HUES64 (cell line): ENCODE measurements at regions not wholly inside any gene's neighbourhood (a gene's known extent, or its start where the extent isn't known, plus 50 kb on each side); places are given as distances from the start of the nearest gene placed in this dataset.
A peak's percentile ranks its signal among the peaks of the same experiment; 100 is the strongest.

Experiments
- H3K27ac ChIP-seq: 2 replicates; pipeline ENCODE4 v1.7.0; 2013; ENCODE audit warnings: low read depth, low read length, inconsistent platforms
- H3K27me3 ChIP-seq: 2 replicates; pipeline ENCODE4 v1.6.1; 2013; ENCODE audit warnings: mild to moderate bottlenecking, low read length; ENCODE audit not compliant: insufficient read depth
- H3K36me3 ChIP-seq: 2 replicates; pipeline ENCODE4 v1.6.1; 2013; ENCODE audit warnings: mild to moderate bottlenecking, low read length; ENCODE audit not compliant: insufficient read depth
- H3K4me1 ChIP-seq: 2 replicates; pipeline ENCODE4 v1.6.1; 2013; ENCODE audit warnings: mild to moderate bottlenecking, low read length, moderate library complexity; ENCODE audit not compliant: insufficient read depth
- H3K4me3 ChIP-seq: 2 replicates; pipeline ENCODE4 v1.5.1; 2013; ENCODE audit warnings: mild to moderate bottlenecking, low read length, moderate library complexity
- H3K9ac ChIP-seq: 2 replicates; pipeline ENCODE4 v1.6.1; 2013; ENCODE audit warnings: mild to moderate bottlenecking, low read depth, low read length
- H3K9me3 ChIP-seq: 2 replicates; pipeline ENCODE4 v1.6.1; 2013; ENCODE audit warnings: low read depth, low read length; ENCODE audit not compliant: insufficient read depth
- WGBS: fragments of 150-250, 120-280 bp; methylation state at CpG from one replicate; pipeline ENCODE4 v1.1.7; 2013; ENCODE audit warnings: missing lambda C conversion rate; 5-methylcytosine and 5-hydroxymethylcytosine counted together

DNA sequence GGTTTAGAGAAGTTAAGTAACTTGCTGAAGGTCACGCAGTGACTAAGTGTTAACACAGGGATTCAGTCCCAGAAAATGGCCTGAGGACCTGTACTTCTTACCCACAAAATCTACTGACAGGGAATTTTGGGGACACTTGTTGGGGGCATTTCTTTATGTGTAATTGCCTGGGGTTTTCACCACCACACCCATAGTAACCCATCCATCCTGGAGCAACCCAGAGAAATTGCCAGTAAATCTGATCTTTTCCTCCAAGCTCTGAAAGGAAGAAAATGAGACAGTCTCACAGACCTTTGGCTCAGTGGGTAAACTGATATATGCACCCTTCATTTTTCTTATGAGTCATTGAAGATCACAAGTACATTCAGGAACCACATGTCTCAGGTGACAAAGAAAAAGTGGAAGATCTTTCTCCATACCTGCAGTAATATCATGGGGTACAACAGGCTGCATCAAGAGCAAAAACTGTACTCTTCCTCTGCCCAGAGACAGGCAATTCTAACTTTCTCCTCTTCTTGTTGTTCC lies 81.0 kb downstream of the NOG start:
- Histone ChIP-seq H3K4me3 (no peak overlapping the region), H3K4me1 (peaks cover 3% of the 10 kb centered on the region; the same call in 1 of the 2 replicates), H3K36me3 (no peaks in the 10 kb centered on the region), H3K27me3 (peaks cover 38% of the 10 kb centered on the region), H3K27ac (no peak overlapping the region), H3K9ac (no peak overlapping the region), H3K9me3 (no peaks in the 10 kb centered on the region)
- 92% methylated on average over 1 of the region's 1 CpG for WGBS

DNA sequence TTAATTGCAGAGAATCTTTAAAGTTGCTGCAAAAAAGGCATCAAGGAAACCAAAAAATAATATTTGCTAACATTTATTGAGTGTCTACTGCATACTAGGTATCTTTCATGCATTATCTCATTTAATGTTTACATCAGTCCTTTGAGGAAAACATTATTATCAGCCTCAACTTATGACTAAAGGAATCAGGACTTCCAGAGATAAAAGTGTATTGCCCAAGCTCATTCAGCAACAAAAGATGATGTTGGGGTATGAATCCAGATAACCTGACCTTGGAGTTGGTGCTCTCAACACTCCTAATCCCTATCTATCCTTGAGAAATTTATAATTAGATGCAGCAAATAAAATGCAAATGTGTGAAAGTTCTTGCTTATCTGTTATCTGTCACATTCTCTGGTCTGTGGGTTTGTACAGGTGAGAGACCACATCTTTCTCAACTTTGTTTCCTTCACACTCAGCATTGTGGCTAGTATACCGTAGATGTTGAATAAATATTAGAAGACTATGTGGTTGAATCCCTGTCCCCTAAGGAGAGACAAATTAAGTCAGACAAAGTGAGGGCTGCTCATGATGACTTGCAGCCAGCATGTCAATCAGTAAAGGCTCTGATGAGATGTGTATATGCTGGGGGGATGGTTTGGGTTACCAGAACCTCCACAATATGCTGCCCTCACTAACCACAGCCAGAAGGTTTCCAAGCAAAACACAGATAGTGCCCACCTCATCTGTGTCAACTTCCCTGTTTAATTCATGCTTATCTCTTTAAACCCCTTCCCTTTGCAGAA lies 82.6 kb downstream of the NOG start:
- no peak overlapping the region for H3K9ac ChIP-seq
- no peak overlapping the region for H3K27ac ChIP-seq
- no peaks in the 10 kb centered on the region for H3K9me3 ChIP-seq
- peaks cover 3% of the 10 kb centered on the region; the same call in 1 of the 2 replicates for H3K4me1 ChIP-seq
- H3K27me3 ChIP-seq: peaks cover 43% of the 10 kb centered on the region
- H3K36me3 ChIP-seq: no peaks in the 10 kb centered on the region
- no peak overlapping the region for H3K4me3 ChIP-seq
- WGBS: 88% methylated on average over 1 of the region's 1 CpG

DNA sequence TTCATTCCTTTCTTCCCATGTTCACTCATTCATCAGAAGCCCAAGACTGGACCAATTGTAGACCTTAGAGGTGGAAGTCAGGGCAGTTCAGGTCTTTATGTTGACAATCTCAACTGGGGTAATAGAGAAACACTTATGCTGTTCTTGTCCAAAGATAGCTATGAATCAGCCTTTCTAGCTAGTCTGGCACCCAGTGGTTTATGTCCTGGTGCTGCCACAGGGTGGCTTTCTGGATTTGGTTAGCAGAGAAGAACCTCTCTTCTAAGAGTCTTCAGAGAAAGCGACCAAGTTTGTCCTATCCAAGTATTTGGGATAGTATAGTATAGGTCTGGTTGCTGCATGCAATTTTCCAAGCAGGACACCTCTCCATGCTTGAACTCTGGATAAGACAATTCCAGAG lies 83.3 kb downstream of the NOG start:
- H3K9me3 ChIP-seq: no peaks in the 10 kb centered on the region
- no peak overlapping the region for H3K4me3 ChIP-seq
- peaks cover 43% of the 10 kb centered on the region for H3K27me3 ChIP-seq
- 92% methylated on average over 1 of the region's 1 CpG for WGBS
- peaks cover 3% of the 10 kb centered on the region; the same call in 1 of the 2 replicates for H3K4me1 ChIP-seq
- H3K9ac ChIP-seq: no peak overlapping the region
- H3K36me3 ChIP-seq: no peaks in the 10 kb centered on the region
- H3K27ac ChIP-seq: no peak overlapping the region

DNA sequence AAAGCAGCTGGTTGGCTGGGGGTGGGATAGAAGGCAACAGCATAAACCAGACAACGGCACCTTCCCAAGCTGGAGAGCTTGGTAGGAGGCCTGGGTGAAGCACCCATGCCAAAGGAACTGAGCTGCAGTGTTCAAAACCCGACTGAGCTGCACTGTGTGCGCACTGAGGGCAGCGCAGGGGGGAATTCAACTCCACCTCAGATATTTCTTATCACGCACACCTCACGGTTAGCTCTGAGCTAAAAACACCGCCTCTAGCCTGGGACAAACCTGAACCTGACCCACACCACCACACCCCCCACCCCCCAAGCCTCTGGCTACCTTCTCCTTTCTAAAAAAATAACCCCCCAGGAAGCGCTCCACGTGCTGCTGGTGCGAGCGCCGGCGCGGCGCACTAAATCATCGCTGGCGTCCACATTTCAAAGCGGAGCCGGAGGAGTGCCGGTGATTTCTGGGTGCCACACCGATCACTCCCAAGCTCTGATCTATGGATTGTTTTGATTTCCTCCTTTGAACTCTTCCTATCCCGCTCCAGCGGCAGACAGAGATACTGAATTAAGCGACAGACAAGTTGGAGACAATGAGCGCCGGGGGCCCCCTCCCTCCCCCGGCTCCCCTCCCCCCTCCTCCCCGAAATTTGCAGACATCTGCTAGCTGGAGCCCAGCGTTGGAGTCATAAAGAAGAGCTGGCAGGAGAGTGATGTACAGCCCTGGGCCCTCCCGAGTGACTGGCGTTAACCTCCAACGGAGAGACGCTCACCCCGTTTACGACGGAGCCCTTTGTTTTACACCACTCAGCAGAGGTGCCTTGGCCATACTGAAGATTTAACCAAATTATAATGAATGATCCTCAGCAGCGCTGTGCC lies 85.0 kb downstream of the NOG start:
- H3K9ac ChIP-seq: no peak overlapping the region
- H3K27ac ChIP-seq: no peak overlapping the region
- H3K36me3 ChIP-seq: no peaks in the 10 kb centered on the region
- peak overlapping the region; percentile 44 for H3K4me3 ChIP-seq
- H3K4me1 ChIP-seq: peaks cover 3% of the 10 kb centered on the region; the same call in 1 of the 2 replicates
- peaks cover 43% of the 10 kb centered on the region for H3K27me3 ChIP-seq
- 84% methylated on average over 36 of the region's 37 CpGs for WGBS
- H3K9me3 ChIP-seq: no peaks in the 10 kb centered on the region

DNA sequence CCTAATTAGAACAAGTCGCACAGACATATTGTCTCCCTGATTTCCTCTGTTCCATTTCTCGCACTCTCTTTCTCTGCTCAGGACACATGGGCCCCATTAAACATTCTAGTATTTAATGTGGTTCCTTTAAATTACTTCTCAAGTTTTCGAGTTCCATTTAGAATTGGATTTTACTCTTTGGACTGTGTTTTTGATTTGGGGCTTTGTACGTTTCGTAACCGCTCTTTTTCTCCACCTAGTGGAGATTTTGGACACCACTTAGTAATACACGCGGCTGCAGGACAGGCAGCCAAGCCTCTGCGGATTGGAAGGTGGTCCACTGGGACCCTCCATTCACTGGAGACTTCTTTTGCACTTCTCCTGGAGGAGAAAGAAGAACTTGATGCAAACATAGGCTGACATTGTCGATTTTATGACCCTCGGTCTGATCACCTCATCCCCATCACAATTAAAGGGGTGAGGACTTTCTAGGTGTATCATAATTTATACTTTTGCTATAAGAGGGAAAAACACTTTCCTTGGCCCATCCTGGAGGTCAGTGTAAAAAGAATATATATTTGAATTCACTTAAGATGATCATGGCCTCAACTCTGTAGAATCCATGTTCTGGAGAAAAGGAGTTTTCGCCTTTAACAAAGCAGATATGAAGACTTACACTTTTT lies 85.7 kb downstream of the NOG start:
- H3K9me3 ChIP-seq: no peaks in the 10 kb centered on the region
- peaks cover 43% of the 10 kb centered on the region for H3K27me3 ChIP-seq
- H3K36me3 ChIP-seq: no peaks in the 10 kb centered on the region
- H3K27ac ChIP-seq: no peak overlapping the region
- WGBS: 53% methylated on average over 10 of the region's 12 CpGs
- peaks cover 3% of the 10 kb centered on the region; the same call in 1 of the 2 replicates for H3K4me1 ChIP-seq
- no peak overlapping the region for H3K9ac ChIP-seq
- peak overlapping the region; percentile 44 for H3K4me3 ChIP-seq

DNA sequence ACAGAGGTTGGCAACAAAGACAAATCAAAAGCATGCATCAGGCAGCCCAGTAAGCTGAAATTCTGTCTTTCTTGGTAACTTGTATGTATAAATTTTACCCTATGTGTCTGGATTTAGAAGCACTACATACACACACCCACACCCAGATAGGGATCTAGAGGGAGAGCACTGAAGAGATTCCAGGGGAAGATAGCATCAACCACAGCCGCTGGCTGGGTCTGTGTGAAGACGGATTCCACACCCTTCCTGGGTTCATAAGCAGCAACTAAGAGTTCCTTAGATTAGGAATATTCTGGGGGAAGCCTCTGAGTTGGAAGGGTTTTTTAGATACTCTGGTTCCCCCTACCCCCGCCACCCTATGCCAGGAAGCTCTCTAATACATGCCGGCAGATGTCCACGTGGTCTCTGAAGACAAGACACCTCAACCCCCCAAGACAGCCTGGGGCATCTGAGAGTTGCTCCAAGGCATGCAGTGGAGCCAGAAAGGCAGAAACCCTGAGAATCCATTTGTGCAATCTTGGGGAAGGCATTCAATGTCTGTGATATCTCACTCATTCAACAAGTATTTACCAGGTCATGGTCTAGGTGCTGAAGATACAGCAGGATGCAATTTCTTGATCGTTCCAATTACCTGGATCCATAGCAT lies 86.4 kb downstream of the NOG start:
- peaks cover 43% of the 10 kb centered on the region for H3K27me3 ChIP-seq
- H3K36me3 ChIP-seq: no peaks in the 10 kb centered on the region
- no peak overlapping the region for H3K27ac ChIP-seq
- H3K9ac ChIP-seq: no peak overlapping the region
- H3K4me3 ChIP-seq: no peak overlapping the region
- peaks cover 3% of the 10 kb centered on the region; the same call in 1 of the 2 replicates for H3K4me1 ChIP-seq
- H3K9me3 ChIP-seq: no peaks in the 10 kb centered on the region
- WGBS: 94% methylated on average over 6 of the region's 6 CpGs

DNA sequence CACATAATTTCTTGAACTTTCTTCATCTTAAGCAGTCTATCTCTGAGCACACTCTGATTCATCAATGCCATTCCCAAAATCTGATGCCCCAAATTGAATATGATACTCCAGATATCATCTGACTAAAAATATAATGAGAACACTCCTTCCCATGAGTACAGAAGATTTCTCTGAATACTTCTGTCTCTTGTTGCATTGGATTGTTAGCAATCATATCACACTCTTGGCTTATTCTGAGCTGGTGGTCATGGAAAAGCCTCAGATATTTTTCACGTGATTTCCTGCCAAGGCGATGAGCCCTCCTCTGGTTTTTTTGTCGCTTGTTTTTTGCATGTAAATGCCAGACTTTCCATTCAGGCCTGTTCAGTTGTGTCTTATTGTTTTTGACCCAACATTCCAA lies 87.2 kb downstream of the NOG start:
- 88% methylated on average over 3 of the region's 3 CpGs for WGBS
- H3K9me3 ChIP-seq: no peaks in the 10 kb centered on the region
- peaks cover 39% of the 10 kb centered on the region for H3K27me3 ChIP-seq
- no peaks in the 10 kb centered on the region for H3K36me3 ChIP-seq
- peaks cover 3% of the 10 kb centered on the region; the same call in 1 of the 2 replicates for H3K4me1 ChIP-seq
- H3K27ac ChIP-seq: no peak overlapping the region
- H3K4me3 ChIP-seq: no peak overlapping the region
- H3K9ac ChIP-seq: no peak overlapping the region

DNA sequence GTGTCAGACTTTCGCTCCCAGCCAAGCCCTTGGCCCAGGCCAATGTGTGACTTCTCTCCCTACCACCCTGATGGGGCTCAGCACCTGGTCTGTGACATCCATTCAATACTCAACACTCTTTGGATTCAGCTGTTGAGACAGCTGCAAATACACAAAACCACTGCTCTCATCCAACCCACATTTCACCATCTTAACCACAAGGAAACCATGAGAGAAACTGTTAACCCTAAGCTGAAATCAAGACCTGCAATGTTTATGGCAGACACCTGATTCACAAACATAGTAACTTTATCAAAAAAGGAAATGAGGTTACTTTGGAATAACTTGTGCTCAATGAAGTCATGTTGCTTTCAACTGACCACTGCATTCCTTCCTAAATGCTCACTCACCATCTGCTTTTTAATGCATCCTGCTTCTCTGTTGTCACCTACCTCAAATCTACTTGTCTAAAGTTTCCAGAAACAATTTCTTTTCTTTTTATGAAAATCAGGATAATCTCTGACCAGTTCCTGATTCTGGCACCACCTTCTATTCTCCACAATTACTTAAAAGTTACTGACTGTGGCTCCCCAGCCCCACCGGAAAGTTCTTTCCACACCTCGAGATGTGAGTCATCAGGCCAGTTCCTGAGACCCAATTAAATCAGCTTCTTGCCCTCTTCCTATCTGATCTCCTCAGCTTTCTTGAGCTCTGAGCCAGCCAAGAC lies 88.2 kb downstream of the NOG start:
- Histone ChIP-seq H3K36me3 (no peaks in the 10 kb centered on the region), H3K4me1 (peaks cover 3% of the 10 kb centered on the region; the same call in 1 of the 2 replicates), H3K4me3 (no peak overlapping the region), H3K27ac (no peak overlapping the region), H3K9me3 (no peaks in the 10 kb centered on the region), H3K27me3 (peaks cover 29% of the 10 kb centered on the region), H3K9ac (no peak overlapping the region)
- 81% methylated on average over 3 of the region's 3 CpGs for WGBS

DNA sequence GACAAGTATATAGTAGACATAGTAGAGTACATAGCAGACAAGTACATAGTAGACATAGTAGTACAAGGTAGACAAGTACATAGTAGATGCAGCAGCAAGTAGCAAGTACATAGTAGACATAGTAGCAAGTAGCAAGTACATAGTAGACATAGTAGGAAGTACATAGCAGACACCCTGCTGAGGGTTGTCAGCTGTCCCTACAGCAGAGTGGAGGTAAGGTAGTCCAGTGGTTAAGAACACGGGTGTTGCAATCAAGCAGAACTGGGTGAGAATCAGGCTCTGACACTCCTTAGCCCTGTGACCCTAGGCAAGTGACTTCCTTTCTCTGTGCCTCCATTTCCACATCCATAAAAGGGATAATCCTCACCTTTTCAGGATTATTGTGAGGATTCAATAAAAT lies 94.7 kb downstream of the NOG start:
- H3K36me3 ChIP-seq: no peaks in the 10 kb centered on the region
- H3K27me3 ChIP-seq: no peaks in the 10 kb centered on the region
- no peaks in the 10 kb centered on the region for H3K4me1 ChIP-seq
- no peak overlapping the region for H3K4me3 ChIP-seq
- no peak overlapping the region for H3K9ac ChIP-seq
- 81% methylated on average over 1 of the region's 1 CpG for WGBS
- H3K27ac ChIP-seq: no peak overlapping the region
- no peaks in the 10 kb centered on the region for H3K9me3 ChIP-seq
